ENCODE measurements at regions not wholly inside any gene's neighbourhood (a gene's known extent, or its start where the extent isn't known, plus 50 kb on each side); places are given as distances from the start of the nearest gene placed in this dataset.

DNA sequence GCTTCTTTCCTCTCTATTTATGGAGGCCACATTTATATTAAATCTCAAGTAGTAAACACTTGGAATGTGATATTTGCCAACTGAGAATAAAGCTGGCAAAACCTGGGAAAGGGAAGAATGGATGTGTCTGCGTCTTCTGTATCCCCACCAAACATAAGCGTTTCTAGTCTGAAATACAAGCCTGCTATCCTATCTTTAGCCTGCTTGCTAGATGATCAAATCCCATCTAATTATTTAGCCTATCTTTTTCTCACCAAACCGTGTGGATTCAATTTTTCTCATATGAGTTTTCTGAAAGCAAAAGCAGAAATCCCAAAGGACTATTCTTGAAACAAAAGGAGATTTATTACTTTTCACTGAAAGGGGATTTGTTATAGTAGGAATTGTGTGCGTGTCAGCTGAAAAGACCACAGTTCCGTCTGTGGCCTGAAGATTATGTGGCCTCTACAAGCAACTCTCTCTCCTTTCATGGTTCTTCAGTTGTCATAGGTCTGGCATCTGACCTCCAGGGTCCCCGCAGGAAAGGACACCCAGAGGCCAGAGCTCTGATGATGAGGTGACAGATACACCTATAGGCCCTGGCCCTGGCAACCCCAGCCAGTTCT lies 266.0 kb upstream of the MCTP2 start:
- TF ChIP-seq, protein P1, sequence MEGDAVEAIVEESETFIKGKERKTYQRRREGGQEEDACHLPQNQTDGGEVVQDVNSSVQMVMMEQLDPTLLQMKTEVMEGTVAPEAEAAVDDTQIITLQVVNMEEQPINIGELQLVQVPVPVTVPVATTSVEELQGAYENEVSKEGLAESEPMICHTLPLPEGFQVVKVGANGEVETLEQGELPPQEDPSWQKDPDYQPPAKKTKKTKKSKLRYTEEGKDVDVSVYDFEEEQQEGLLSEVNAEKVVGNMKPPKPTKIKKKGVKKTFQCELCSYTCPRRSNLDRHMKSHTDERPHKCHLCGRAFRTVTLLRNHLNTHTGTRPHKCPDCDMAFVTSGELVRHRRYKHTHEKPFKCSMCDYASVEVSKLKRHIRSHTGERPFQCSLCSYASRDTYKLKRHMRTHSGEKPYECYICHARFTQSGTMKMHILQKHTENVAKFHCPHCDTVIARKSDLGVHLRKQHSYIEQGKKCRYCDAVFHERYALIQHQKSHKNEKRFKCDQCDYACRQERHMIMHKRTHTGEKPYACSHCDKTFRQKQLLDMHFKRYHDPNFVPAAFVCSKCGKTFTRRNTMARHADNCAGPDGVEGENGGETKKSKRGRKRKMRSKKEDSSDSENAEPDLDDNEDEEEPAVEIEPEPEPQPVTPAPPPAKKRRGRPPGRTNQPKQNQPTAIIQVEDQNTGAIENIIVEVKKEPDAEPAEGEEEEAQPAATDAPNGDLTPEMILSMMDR (IDR thresholded peaks at IDR 0.05), result no peak
- no peak for TF ChIP-seq POLR2A (IDR thresholded peaks at IDR 0.05)

All from uterus (tissue), 2 donors.